HUDEP-2 (cell line): ENCODE measurements at regions not wholly inside any gene's neighbourhood (a gene's known extent, or its start where the extent isn't known, plus 50 kb on each side); places are given as distances from the start of the nearest gene placed in this dataset.
A peak's percentile ranks its signal among the peaks of the same experiment; 100 is the strongest.
"Not testable (repeated sequence)": the region's sequence is repeated elsewhere in the genome, so short reads cannot be mapped to it uniquely, and the experiment has no call there.

ENCODE experiments used
- DNase-seq, 76 experiments: peaks; one replicate each; lab custom pipeline; 2025; ENCODE audit not compliant: unreplicated experiment in 76 of 76; lab: John Stamatoyannopoulos, UW

DNA sequence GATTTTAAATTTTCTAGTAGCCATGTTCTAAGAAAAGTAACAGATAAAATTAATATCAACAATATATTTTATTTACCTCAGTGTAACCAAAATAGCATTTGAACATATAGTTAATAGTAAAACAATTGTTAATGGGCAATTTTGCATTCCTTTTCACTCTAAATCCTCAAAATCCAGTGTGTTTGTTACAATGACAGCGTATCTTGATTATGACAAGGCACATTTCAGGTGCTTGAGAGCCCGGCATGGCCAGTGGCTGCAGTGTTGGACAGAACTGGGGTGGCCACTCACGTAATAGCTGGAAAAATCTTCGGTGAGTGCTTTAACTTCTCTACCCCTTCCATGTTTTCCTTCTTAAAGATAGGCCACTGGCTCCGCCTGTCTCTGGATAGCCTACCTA is 248.0 kb upstream of the RREB1 start:
- no peak for DNase-seq

DNA sequence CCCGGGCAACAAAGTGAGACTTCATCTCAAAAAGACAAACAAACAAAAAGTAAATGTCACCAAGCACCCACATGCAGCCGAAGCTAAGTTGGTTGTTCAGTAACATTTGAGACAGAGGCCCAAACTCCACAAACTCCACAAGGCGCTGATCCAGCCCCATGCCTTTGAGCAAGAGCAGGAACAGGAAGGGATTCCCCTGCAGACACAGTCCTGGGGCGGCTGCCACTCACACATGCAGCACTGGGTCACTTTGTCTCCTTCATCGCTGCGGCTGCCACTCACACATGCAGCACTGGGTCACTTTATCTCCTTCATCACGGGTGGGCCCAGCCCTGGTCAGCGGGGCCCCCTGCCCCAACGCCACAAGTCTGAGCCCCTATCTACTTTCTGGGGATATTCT is 246.9 kb upstream of the RREB1 start:
- no peak for DNase-seq

DNA sequence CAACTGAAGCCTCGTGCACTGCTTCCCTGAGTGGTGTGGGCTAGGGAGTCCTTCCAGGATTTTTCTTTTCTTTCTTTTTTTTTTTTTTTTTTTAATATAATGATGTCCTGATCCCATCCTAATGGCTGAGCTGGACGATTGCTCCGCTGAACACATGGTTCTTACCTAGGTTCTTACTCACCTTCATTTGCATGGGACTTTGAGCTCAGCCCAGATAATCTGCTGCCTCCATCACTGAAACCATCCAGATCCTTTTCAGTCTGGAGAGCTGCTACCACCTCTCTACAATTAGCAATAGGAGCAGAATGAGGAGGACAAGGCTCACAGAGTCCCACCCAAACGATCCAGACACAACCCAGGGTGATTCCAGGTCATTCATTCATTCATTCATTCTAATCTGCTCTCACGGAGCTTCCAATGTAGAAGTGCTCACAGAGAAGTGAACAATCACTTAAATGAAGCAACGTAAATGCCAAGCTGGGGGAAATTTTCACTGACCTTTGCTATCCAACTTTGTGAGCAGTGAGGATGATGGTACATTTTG is 246.3 kb upstream of the RREB1 start:
- no peak for DNase-seq

DNA sequence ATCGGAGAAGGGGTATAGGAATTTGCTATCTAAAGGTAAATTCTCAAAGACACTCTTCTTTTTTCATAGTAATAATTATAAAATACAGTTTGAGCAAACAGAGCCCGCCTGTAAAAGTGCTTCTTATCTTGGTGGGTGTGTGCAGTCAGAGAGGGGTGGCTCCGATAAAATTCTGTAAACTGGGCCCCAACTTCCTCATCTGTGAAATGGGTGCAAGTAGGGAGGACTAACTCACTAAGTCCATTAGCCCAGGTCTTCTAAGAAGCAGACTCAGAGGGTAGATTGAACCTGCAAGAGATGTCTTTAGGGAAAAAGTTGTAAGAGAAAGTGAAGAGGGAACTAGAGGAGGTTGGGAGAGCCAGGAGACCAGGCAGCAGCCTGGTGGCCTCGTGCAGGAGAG is 245.8 kb upstream of the RREB1 start:
- DNase-seq = peak in 3 of 76 experiments; percentile 22 to 29 (median 24)

DNA sequence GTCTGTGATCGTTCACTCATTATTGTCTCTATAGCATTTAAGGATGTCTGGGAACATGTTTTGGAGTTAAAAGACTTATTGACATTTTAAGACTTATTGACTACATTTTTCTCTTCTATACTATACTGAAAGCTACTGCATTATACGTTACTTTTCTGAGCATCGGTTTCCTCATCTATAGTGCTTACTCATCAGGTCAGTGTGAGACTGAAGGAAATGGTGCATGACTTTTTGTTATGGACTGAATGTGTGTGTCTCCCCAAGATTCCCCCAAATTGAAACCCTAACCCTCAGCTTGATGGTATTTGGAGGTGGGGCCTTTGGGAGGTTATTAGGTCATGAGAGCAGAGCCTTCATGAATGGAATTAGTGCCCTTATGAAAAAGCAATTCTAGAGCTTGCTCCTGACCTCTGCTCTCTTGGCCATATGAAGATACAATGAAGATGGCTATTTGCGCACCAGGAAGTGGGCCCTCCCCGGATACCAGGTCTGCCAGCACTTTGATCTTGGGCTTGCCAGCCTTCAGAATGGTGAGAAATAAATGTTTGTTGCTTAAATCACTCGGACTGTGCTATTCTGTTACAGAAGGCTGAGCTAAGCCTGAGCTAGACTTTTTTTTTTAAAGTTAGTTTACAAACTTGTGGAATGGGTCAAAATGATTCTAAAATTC is 243.7 kb upstream of the RREB1 start:
- DNase-seq = no peak

DNA sequence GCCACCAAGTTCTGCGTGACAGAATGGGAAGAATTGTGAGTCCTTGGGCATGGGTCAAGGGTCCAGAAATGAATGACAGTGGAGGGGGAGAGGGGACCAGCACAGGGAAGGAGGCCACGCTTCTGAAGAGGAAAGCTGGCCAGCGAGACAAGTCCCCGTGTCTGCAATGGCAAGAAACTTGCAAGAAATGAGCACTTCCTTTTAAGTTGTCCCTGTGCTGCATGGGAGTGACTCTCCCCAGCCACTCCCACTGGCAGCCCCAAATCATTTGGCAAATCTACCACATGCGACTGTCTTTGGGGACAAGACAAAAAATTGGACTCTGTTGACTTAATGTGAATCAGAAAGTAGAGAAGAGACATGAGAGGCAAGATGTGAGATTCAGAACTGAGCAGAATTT is 242.2 kb upstream of the RREB1 start:
- DNase-seq = peak in 54 of 76 experiments; percentile 14 to 74 (median 43)

DNA sequence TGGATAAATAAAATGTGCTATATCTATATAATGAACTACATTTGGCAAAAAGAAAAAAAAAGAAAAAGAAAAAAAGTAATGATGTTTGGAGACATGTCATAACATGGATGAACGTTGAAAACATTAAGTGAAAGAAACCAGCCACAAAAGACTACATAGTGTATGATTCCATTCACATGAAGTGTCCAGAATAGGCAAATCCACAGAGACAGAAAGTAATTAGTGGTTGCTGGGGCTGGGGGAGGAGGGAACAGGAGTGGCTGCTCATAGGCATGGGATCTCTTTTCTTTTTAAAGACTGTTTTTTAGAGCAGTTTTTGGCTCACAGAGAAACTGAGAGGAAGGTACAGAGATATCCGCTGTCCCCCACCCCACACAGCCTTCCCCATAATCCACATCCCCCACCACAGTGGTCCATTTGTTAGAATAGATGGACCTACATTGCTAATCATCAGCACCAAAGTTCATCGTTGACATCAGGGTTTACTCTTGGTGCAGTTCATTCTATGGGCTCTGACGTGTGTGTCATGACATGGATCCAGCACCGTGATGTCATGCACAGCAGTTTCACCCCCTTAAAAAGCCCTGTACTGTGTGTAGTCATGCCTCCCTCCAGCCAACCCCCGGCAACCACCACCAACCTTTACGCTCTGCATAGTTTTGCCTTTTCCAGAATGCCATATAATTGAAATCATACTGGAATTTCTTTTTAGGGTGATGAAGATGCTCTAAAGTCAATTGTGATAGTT is 240.9 kb upstream of the RREB1 start:
- no peak for DNase-seq

DNA sequence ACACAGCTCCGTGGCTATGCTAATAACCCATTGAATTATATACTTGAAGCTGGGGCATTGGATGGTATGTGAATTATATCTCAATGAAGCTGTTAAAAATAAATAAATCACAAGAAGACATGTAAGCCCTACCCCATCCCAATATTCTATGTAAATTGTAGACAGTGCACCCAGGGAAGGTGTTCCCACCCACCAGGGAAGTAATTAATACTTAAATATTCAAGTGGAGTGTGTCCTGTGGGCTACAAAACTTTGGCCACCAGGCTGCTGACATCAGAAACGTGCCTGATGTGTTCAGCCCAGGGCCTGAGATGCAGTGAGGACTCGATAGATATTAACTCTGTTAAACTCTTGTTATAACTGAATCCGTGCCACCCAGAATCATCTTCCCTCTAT is 240.4 kb upstream of the RREB1 start:
- no peak for DNase-seq

DNA sequence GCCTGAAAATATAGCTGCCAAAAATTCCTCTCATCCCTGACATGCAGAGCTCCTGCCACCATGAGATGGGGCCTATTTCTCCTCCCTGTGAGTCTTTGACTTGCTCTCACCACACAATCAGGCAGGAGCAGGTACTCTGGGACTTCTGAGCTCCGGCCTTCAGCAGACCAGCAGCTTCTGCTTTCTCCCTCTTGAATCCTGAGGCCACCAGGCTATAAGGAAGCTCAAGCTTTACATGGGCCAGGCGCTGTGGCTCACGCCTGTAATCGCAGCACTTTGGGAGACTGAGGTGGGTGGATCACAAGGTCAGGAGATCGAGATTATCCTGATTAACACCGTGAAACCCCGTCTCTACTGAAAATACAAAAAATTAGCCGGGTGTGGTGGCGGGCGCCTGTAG is 238.7 kb upstream of the RREB1 start:
- no peak for DNase-seq

DNA sequence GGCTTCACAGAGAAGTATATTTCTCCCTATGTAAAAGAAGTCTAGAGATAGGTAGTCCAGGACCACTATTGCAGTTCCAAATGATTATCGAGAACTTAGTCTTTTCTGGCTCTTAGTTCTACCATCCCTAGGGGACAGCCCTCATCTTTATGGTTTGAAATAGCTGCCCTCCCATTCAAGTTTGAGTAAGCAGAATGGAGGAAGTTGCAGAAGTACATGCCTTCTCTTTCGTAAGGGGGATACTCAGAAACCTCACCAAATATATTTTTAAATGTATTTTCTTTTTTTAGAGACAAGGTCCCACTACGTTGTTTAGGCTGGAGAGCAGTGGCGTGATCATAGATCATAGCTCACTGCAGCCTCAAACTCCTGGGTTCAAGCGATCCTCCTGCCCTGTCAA is 236.8 kb upstream of the RREB1 start:
- no peak for DNase-seq

DNA sequence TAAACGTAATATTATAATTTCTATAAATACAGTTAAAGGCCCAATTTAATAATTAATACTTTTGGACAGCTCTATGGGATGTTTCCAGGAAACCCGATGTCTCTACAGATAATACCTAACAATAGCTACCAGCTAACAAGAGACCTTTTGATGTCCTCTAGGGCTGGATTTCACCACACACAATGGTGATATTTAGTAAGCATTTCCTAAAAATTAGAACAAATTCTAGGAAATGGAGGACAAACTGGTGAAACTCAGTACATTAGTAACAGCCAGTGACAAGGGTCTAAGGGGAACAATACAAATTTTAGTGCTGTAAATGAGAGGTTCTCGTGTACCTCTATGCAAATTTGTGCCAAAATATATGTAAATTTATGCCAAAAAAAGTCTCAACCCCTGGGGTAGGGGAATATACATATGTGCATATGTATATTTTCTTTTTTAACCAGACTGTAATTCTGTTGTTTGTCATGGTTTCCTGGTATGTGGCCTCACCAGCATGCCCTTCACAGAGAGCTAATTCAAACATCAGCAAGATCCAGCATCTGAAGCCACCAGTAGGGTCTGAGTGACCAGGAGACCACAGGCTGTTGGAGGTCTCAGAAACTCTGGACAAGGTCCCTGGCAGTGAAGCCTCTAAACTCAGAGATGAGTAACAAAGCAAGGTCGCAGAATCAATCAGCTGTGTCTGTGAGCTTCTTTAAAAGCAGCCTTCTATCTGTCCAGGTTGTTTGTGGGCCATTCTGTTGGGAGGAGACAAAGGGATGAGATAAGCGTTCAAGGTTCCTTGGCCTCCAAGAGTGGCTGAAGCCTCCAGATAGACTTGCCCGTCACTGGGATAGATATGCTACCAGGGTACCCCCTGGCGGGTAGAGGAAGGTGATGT is 235.1 kb upstream of the RREB1 start:
- peak in 41 of 76 experiments; percentile 19 to 62 (median 34) for DNase-seq

DNA sequence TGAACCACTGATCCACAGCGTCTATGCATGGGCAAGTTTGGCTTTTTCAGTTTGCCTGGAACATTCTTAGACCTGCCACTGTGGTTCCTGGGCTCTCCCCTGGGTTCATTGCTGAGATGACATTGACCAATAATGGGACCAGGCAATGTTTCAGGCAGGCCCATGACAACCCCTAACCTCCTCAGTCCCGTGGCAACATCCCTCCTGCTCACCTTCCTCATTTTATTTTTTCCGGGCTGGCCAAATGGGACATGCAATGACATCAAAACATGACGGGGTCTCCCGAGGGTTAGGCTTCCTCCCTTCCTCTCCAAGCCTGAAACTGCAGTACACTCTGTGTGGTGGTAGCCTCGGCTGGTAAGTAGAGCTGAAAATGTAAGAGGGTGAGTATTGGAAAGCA is 234.0 kb upstream of the RREB1 start:
- no peak for DNase-seq

DNA sequence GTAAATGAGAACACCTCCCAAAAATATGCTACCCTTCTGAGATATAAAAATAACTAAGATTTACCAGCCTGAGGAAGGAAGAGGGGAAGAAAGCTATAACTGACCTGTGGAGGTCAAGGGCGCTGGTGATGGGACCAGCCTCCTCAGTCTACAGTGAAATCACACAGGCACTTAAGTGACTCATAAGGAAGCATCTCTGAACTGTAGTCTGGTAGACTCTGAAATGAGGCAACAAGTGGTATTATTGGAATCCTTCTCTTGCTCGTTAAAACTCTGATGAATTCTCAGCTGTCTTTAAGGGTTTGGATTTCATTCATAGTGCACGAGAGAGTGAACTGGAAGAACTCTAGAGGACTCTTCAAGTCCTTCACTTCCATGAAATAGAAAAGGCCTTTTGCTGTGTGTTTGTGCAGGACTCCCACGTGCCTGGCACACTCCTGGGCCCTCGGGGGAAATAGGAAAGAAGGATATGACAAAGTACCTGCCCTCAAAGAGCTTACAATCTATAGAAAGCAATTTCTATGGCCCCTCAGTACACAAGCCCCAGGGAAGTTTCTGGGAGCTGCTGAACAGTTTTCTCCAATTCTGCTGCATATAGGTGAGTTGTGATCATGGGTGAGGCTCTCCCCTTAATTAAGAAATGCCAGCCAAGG is 231.8 kb upstream of the RREB1 start:
- DNase-seq = no peak

DNA sequence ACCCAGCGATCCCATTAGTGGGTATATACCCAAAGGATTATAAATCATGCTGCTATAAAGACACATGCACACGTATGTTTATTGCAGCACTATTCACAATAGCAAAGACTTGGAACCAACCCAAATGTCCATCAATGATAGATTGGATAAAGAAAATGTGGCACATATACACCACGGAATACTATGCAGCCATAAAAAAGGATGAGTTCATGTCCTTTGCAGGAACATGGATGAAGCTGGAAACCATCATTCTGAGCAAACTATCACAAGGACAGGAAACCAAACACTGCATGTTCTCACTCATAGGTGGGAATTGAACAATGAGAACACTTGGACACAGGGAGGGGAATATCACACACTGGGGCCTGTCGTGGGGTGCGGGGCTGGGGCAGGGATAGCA is 230.0 kb upstream of the RREB1 start:
- DNase-seq = not testable (repeated sequence)

DNA sequence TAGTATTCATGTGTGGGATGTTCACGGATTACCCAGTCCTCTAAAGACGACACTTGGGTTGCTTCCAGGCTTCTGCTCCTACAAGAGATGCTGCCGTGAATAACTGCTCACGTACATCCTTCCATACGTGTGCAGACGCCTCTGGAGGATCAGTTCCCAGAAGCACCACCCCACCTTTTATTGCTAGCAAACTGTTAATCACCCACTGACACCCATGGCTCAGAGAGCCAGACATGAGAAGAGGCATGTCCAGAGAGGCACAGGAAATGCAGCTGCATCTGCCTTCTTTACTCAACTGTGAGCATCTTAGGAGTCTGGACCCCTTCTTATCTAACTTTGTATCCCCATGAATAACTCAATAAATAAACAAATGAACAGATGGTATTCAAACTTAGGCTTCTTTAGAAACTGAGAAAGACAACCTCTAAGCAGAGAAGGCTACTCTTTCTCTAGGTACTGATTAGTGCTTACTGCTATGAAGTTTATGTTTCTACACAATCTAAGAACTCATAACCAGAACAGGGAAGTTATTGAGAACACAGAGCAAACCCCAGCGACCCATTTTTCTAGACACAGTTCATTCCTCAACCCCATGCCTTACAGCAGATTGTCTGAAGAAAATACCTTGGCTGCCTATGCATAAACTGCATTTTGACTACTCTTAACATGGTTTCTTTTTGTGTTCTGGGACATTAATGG is 228.7 kb upstream of the RREB1 start:
- DNase-seq = no peak

DNA sequence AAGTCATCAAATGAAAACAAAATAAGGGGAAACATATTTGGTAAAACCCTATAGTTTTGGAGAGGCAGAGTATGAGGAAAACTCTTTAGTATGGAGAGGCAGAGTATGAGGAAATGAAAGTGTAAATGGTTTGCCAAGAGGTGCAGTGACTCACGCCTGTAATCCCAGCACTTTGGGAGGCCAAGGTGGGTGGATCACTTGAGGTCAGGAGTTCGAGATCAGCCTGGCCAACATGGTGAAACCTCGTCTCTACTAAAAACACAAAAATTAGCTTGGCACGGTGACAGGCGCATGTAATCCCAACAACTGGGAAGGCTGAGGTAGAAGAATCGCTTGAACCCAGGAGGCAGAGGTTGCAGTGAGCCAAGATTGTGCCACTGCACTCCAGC is 228.2 kb upstream of the RREB1 start:
- DNase-seq = not testable (repeated sequence)

DNA sequence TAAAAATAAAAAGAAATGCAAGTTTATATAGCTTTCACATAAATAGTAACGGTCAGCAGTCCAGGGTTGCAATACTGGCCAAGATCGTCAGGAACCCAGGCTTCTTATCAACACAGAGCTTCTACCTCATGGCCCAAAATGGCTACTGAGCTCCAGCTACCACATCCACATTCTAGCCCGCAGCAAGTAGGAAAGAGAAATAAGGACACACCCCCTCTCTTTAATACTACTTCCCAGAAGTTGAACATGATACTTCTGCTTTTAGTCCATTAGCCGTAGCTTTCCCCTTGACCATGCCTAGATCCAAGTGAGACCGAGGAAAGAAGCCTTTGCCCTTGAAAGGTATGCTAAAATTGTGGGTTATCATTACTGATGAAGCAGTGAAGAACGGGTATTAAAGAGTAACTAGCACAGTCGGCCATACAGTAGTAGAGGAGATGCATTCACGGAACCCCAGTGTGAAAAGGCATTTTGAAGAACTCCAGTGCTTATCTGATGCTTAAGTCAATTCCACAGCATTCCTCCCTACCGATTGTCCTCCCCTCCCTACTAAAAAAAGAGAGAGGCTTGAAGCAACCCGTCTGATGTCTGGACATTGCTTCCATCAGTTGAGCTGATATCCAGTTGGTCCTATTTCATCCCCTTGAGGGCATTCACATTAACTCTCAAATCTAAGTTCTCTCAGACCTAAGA is 226.9 kb upstream of the RREB1 start:
- no peak for DNase-seq

DNA sequence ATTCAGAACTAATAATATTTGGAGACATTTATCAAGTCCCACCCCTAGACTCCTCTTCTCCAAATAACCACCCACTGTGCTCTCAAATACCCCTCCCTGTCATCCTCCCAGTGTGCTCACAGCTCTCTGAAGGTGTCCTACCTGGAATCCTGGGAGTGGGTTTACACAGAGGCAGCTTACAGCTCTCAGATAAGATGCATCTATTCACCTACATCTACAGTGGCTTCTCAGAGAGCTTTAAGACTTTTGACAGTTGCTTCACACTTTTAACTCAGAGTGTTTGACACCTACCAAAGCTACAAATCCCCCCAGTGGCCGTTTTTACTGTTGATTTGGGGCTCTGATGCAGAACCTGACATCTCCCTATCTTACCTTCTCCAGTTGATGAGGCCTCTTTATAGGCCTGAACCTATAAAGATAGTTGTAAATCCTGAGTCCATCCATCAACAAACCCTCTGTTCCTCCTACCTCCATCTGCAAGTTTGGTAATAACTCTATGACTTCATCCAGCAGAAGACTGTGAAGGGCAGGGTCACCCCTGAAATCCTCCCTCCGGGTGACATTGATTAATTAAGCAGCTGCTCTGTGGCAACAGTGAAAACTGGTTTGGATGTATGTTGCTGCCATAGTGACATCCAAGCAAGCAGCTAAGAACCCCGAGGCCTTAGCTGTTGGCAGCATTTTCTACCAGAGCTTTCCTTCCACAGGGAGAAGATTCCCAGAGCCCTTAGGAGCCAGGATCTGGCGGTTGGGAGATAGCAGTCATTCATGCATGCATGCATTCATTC is 226.1 kb upstream of the RREB1 start:
- DNase-seq = peak in 3 of 76 experiments; percentile 13 to 29 (median 23)

DNA sequence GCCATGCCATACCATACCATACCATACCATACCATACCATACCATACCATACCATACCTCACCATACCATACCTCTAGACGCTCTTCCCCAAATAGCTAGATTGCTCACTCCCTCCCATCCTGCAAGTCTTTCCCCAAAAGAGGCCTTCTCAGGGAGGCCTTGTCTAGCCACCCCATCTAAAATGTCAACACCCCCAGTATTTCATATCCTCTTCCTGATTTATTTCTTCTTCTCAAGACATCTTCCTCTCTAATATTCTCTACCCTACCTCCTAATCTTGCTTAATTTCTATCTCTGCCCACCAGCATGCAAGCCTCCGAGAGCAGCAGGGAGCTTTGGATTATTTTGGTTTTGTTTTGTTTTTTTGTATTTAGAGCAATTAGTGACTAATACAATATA is 225.2 kb upstream of the RREB1 start:
- no peak for DNase-seq
